Neural progenitor cell (in vitro differentiated cells): ENCODE measurements at regions not wholly inside any gene's neighbourhood (a gene's known extent, or its start where the extent isn't known, plus 50 kb on each side); places are given as distances from the start of the nearest gene placed in this dataset.

Experiments
- CTCF ChIP-seq: fragments of 200-600 bp; sonication (generic); IDR thresholded peaks from 2 replicates; pipeline ENCODE4 v1.5.1; 2017; ENCODE audit warnings: antibody characterized with exemption, mild to moderate bottlenecking
- EZH2 ChIP-seq: fragments of 200-600 bp; sonication (generic); IDR thresholded peaks from 2 replicates; pipeline ENCODE4 v1.6.1; 2017; ENCODE audit warnings: antibody characterized with exemption, mild to moderate bottlenecking, moderate library complexity

- TF ChIP-seq CTCF = no peak
- no peak for TF ChIP-seq EZH2
These were observed 239.5 kb downstream of the LHFPL1 start for GRCh38 chrX:112440277-112440676.
